Stimulated activated CD4-positive, alpha-beta T cell treated with anti-CD3 and anti-CD28 coated beads, Interleukin-4, amount 100 ng/mL, for 24 hours (primary cell): ENCODE measurements at regions not wholly inside any gene's neighbourhood (a gene's known extent, or its start where the extent isn't known, plus 50 kb on each side); places are given as distances from the start of the nearest gene placed in this dataset.

Experiments
- DNase-seq: peaks from one replicate; pipeline ENCODE4 v3.0.0-alpha.2; 2020

GRCh38 chr2:177093371-177093770, 119.2 kb upstream of the HNRNPA3 start:
- no peak for DNase-seq

DNA sequence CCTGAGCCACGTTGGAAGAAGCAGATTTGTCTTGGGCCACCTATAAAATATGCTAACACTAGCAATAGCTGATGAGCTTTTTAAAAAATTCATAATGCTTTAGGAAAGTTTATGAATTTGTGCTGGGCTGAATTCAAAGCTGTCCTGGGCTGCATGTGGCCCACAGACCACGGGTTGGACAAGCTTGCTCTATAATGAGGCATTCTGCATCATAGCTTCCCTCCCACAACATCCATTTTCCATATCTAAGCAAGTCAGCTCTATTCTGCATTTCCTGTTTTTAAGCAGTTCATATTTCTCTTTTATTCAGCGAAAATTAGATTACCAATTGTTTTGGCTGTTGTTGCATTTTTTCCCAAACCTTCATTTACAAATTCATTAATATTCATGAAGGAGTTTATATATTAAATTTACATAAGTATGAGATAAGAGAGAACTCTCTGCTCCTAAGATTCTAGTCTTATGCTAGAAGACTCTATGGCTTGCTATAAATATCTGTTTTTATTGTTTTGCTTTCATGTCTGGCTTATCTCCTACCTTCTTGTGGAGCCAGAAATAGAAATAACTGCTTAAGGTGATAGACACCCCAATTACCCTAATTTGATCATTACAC, 114.5 kb upstream of the HNRNPA3 start:
- DNase-seq = no peak

- no peak for DNase-seq
These were observed 110.7 kb upstream of the HNRNPA3 start for GRCh38 chr2:177101930-177102329.

GRCh38 chr2:177106212-177106611, 106.4 kb upstream of the HNRNPA3 start:
- DNase-seq = no peak

DNA sequence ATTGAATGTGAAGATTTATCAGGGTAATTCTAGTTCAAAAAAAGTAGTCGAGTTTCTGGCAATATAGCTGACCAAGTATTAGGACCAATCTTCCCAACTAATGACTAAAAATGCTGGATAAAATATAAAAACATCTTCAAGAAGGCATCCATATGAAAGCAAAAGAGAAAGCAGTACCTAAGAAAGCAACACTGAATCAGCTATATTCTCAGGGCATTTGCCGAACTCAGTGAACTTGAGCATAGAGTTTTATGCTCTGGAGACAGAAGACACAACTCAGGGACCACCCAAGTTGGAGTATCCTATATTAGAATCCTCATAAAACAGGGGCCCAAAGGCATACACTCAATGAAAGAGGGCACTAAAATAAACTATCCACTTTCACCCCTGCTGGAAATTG, 103.7 kb upstream of the HNRNPA3 start:
- DNase-seq = no peak

DNA sequence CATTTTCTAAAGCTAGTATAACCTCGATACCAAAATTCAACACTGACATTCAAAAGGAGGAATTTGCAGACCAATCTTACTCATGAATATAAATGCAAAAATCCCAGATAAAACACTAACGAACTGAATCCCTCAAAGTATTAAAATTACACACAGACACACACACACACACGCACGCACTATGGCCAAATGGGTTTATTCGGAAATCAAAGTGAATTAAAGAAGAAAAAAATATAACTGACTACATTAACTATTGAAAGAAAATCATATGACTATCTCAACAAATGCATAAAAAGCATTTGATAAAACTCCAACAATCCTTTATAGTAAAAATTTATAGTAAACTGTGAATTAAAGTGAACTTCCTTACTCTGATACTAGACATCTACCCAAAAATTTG, 97.9 kb upstream of the HNRNPA3 start:
- no peak for DNase-seq

DNA sequence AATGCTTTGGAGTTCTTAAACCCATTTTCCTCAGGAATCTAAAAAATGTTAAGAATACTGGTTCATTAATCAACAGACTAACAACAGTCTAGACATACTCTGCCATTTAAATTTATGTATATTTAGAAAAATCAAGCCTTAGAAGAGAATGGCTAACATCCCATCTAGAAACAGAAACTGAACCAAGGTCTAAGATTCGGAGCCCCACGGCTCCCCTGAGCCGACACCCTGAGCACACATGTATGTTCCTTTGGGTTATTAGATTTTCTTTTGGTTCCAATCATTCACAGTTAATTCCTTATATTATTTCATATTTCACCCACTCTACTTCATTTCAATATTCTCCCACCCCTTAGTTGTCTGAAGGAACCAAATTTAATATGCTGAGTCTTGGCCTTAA, 94.8 kb upstream of the HNRNPA3 start:
- no peak for DNase-seq

DNA sequence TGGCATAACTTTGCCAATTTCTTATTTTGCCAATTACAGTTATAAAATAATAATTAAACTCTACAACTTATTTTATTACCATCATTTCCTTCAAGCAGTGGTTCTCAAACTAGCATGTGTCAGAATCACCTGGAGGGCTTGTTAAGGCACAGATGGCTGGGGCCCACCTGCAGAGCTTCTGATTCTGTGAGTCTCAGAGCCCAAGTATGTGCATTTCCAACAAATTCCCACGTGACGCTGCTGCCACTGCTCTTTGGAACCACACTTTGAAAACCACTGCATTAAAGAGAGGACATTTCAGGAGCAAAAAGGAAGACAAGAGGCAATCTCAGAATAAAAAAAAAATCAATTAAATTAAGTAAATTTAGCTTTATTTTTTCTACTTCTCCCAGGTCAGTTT, 94.0 kb upstream of the HNRNPA3 start:
- DNase-seq = no peak

GRCh38 chr2:177119099-177119498, 93.5 kb upstream of the HNRNPA3 start:
- no peak for DNase-seq

DNA sequence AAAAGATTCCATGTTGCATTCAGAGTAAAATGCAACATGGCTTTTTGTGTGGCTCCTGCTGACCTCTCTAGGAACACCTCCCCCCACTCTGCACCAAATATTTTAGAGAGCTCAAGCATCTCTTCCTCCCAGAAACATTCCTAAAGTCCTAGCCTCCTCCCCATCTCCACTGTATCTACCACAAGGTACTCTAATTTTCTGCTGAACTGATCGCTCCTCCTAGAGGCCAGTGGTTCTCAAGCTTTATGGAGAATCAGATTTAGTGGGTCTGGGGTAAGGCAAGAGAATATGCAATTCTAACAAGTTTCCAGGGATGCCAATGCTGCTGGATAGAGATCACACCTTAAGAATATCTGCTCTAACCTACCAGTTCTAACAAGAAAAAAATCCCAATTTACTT, 89.5 kb upstream of the HNRNPA3 start:
- DNase-seq = no peak

GRCh38 chr2:177124371-177124770, 88.2 kb upstream of the HNRNPA3 start:
- DNase-seq = no peak

GRCh38 chr2:177127821-177128220, 84.8 kb upstream of the HNRNPA3 start:
- no peak for DNase-seq

- DNase-seq = no peak
These were observed 83.0 kb upstream of the HNRNPA3 start for GRCh38 chr2:177129610-177130009.

DNA sequence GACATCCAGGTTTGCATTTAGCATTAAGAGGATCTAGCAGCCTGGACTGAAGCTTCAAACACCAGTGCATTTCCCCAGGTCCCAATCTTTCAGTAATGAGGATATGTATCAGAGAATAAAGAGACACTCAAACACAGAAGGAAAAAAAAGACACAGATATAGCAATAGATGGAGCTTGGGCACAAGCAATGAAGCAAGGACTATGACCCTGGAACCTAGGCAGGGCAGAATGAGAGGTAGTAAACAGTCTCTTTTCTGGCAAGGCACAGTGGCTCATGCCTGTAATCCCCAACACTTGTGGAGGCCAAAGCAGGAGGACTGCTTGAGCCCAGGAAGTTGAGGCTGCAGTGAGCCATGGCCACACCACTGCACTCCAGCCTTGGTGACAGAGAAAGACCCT, 80.7 kb upstream of the HNRNPA3 start:
- no peak for DNase-seq

DNA sequence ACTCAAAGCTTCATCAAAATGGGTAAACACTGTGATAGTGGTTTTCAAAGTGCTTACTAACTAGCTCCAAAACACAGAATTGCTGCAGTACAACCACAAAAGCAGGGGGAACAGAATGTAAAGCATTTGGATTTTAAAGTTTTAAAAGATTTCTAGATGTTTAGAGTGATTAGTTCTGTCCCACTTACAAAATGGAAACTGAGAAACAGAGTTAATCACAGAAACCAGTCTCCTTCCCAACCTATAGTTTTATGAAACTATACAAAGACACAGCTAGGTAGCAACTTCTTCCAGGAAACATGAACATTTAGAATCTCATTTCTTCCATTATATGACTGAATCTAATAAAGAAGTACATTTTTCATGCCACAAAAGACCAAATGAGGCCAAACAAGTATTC, 73.8 kb upstream of the HNRNPA3 start:
- no peak for DNase-seq

GRCh38 chr2:177141866-177142265, 70.7 kb upstream of the HNRNPA3 start:
- DNase-seq = no peak

GRCh38 chr2:177143444-177143843, 69.2 kb upstream of the HNRNPA3 start:
- no peak for DNase-seq

GRCh38 chr2:177147093-177147694, 65.4 kb upstream of the HNRNPA3 start:
- DNase-seq = peak; percentile 18

GRCh38 chr2:177147834-177148445, 64.7 kb upstream of the HNRNPA3 start:
- no peak for DNase-seq

DNA sequence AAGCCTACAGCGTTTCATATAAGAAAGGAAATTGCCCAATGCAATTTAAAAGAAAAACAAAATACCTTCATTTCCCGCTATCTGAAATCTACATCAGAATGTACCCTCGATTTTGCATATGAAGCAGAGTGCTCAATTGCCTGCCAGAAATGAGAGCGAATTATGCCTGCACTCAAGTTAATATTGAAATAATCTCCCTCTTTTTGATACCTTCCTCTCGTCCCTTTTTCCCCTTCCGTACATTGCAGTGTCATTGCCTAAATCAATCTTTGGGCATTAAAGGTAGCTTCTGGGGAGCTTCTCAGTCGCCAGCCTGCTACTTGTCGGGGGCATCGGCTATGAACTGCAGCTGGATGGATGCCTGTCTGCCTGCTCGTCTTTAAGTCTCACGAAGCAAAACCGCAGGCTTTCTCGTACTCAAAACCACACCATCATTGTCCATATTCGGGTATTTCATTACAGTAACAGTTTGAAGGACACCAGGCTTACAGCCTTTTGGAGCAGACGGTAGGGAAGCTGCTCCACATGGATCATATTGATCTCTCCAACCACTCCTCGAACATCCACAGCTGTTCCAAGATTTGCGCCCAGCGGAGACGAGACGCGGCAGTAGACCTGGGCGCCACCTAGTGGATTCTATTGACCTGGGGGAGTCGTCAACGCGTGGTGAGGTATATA, 64.0 kb upstream of the HNRNPA3 start:
- peak; percentile 75 for DNase-seq

DNA sequence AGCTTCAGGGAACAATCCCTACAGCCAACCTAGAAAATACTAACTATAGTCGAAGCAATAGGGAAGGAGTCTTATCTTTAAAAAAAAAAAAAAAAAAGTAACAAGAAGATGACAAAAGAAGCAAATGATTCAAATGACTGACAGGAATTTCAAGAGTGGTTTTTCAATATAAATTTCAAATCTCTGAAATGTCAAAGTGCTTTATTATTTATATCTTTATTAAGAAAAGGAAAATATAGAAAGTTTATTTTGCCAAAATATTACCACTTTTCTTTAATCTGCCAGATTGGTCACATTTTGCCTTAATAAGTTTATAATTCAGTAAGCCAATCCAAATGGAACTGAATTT, 63.5 kb upstream of the HNRNPA3 start:
- DNase-seq = no peak

DNA sequence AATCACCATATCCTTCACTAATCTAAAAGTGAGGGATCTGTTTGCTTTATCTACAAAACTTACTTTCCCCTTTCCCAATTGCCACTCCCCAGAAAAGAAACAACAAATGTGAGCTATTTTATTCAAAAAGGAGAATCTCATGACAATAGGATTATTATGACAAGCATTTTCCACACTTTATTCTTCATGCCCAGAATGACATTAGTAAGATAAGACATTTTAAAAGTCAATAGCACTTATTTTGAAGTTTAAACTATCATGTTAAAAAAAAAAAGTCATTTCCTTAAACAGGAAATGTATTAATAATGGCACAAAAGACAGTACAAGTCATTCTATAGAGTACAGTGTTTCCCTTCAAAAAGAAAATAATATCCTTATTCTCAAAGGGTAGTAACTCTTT, 58.8 kb upstream of the HNRNPA3 start:
- DNase-seq = no peak

- DNase-seq = no peak
These were observed 57.8 kb upstream of the HNRNPA3 start for GRCh38 chr2:177154809-177155208.

GRCh38 chr2:177155631-177156030, 57.0 kb upstream of the HNRNPA3 start:
- no peak for DNase-seq
